Ishikawa (cell line): ENCODE measurements at regions not wholly inside any gene's neighbourhood (a gene's known extent, or its start where the extent isn't known, plus 50 kb on each side); places are given as distances from the start of the nearest gene placed in this dataset.

Source experiments
- CEBPB ChIP-seq: IDR thresholded peaks from 2 replicates; pipeline ENCODE4 v1.6.1; 2012
- EP300 ChIP-seq: IDR thresholded peaks from 2 replicates; pipeline ENCODE4 v1.6.1; 2012; ENCODE audit warnings: borderline replicate concordance
- NFIC ChIP-seq: IDR thresholded peaks from 2 replicates; pipeline ENCODE4 v1.6.1; 2012
- RAD21 ChIP-seq: IDR thresholded peaks from 2 replicates; pipeline ENCODE4 v1.6.1; 2012; ENCODE audit warnings: low read depth
- TAF1 ChIP-seq: IDR thresholded peaks from 2 replicates; pipeline ENCODE4 v1.6.1; 2012; ENCODE audit warnings: low read depth, mild to moderate bottlenecking
- TEAD4 ChIP-seq: IDR thresholded peaks from 2 replicates; pipeline ENCODE4 v1.6.1; 2012
- YY1 ChIP-seq: IDR thresholded peaks from 2 replicates; pipeline ENCODE4 v1.6.1; 2012; ENCODE audit warnings: low read depth
- ZBTB7A ChIP-seq: IDR thresholded peaks from 2 replicates; pipeline ENCODE4 v1.6.1; 2012; ENCODE audit warnings: low read depth
- TF ChIP-seq, protein P1 (sequence below): IDR thresholded peaks from 2 replicates; pipeline ENCODE4 v1.6.1; 2012; ENCODE audit warnings: low read depth, mild to moderate bottlenecking
- TF ChIP-seq, protein P2 (sequence below): IDR thresholded peaks from 2 replicates; pipeline ENCODE4 v1.6.1; 2012

- TF ChIP-seq CEBPB (no peak), EP300 (no peak), NFIC (no peak), RAD21 (no peak), TAF1 (no peak), YY1 (no peak), ZBTB7A (no peak), TEAD4 (no peak)
- TF ChIP-seq, protein P1, sequence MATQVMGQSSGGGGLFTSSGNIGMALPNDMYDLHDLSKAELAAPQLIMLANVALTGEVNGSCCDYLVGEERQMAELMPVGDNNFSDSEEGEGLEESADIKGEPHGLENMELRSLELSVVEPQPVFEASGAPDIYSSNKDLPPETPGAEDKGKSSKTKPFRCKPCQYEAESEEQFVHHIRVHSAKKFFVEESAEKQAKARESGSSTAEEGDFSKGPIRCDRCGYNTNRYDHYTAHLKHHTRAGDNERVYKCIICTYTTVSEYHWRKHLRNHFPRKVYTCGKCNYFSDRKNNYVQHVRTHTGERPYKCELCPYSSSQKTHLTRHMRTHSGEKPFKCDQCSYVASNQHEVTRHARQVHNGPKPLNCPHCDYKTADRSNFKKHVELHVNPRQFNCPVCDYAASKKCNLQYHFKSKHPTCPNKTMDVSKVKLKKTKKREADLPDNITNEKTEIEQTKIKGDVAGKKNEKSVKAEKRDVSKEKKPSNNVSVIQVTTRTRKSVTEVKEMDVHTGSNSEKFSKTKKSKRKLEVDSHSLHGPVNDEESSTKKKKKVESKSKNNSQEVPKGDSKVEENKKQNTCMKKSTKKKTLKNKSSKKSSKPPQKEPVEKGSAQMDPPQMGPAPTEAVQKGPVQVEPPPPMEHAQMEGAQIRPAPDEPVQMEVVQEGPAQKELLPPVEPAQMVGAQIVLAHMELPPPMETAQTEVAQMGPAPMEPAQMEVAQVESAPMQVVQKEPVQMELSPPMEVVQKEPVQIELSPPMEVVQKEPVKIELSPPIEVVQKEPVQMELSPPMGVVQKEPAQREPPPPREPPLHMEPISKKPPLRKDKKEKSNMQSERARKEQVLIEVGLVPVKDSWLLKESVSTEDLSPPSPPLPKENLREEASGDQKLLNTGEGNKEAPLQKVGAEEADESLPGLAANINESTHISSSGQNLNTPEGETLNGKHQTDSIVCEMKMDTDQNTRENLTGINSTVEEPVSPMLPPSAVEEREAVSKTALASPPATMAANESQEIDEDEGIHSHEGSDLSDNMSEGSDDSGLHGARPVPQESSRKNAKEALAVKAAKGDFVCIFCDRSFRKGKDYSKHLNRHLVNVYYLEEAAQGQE, result no peak
- TF ChIP-seq, protein P2, sequence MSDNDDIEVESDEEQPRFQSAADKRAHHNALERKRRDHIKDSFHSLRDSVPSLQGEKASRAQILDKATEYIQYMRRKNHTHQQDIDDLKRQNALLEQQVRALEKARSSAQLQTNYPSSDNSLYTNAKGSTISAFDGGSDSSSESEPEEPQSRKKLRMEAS, result no peak
Observed at GRCh38 chr1:42056460-42056859, 96.8 kb upstream of the GUCA2B start.
